GM21528 (cell line): ENCODE measurements at regions not wholly inside any gene's neighbourhood (a gene's known extent, or its start where the extent isn't known, plus 50 kb on each side); places are given as distances from the start of the nearest gene placed in this dataset.

Experiments used
- ATAC-seq: cut with Tn5 transposase; IDR thresholded peaks from one replicate; pipeline ENCODE4 v1.9.1; 2021; ENCODE audit warnings: mild to moderate bottlenecking, moderate library complexity; ENCODE audit not compliant: unreplicated experiment, low FRiP score

DNA sequence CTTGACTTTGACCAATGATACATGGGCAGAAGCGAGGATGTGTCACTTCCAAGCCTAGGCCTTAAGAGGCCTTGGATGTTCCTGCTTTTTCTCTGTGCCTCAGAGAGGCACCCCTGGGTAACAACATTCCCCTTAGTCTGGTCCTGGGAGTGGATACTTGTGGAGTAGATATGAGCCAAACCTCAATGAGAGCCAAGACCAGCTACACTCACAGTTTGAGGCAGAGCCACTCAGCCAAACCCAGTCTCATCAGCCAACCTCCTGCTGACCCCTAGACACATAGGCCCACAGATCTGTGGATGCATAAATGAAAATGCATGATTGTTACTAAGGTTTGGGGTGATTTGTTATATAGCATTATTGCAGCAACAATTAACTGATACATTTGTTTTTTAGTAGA lies 114.2 kb downstream of the ZNF621 start:
- ATAC-seq = no peak

DNA sequence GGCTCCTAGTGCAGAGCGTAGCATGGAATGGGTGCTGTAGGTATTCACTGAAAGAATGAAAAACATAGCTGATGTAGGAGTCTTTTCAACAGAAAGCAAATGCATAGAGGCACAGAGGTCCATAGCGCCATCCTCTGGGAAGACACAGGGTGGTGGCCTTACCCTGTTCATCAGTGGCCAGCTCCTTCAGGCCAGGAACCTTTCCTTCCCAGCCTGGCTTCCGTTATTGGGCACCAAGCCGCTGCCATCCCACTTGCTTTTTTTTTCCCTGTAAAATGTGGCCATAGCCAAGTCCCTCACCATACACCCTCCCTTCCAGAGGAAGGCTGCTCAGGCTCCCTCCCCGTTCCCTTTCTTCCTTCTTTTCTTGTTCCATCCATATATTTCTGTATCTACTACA lies 118.1 kb downstream of the ZNF621 start:
- ATAC-seq = no peak

DNA sequence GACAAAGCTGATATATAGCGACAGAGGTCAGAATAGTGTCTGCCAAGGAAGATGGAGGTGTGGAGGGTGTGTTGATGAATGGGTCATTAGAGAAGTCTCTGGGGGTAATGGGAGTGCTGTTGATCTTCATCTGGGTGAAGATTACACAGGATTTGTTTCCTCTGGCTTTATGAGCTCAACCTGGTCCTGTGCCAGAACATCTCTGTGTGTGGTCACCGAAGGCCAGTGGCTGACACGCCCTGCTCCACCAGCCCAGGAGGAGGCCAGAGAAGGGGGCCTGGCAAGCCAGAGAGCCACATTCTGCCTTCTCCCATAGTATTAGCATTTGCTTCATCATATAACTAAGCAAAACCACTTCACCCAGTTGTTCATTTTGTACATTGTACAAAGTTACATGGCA lies 121.1 kb downstream of the ZNF621 start:
- no peak for ATAC-seq

GRCh38 chr3:40649346-40649745 lies 124.6 kb downstream of the ZNF621 start:
- no peak for ATAC-seq

- no peak for ATAC-seq
These were observed 127.3 kb downstream of the ZNF621 start for GRCh38 chr3:40652072-40652471.

GRCh38 chr3:40653001-40653400 lies 128.2 kb downstream of the ZNF621 start:
- ATAC-seq = no peak

GRCh38 chr3:40653878-40654277 lies 129.1 kb downstream of the ZNF621 start:
- ATAC-seq = no peak

DNA sequence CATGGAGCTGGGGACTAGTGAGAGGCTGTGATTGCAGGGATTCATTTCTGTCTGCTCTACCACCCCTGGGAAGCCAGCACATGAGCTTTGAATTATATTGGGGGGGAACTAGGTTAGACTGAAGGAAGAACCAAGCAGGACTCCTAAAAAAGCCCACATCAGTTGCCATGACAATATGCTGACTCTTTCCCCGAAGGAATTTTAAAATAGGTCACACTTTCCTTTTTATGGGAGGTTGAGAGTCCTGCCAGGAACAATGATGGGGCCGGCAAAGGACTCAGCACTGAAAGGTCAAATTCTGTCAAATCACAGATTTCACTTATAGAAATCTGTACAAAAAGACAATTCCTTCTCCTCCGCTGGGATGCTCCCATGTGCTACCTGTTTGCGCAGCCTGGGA lies 130.8 kb downstream of the ZNF621 start:
- no peak for ATAC-seq

DNA sequence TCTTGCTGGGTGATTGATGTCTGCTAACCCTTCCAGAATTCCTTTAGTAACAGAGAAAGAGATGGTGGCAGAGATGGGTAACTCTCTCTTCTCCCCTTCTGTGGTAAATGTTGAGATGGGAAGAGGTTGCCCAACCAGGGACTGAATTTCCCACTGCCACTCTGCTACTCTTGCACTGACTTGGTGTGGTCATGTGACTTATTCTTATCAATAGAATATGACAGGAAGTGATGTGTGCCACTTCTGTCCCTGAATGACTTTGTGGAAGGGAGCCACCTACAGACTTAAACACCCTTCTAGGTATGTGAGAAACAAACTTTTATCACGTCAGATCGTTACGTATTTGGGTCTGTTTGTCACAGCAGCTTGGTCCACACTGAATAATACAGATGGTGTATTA lies 132.9 kb downstream of the ZNF621 start:
- no peak for ATAC-seq

GRCh38 chr3:40658305-40658704 lies 133.5 kb downstream of the ZNF621 start:
- ATAC-seq = no peak

DNA sequence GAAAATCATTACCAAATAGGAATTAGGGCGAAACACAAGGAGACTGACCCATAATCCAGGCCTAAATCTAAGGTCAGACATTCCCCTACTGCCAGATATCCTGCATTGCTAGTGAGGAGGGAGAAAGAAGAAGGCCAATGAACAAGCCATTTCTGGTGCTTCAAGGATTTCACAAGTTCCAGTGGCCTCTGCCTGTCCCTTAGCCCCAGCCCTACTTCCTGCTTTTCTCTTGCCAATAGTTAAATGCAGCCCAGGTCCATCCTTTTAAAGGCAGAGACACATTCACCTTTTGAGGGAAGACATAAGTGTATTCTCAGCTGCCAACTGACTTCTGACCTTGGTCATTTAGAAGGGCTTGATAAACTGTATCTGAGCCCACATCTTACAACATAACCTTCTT lies 135.8 kb downstream of the ZNF621 start:
- ATAC-seq = no peak

- no peak for ATAC-seq
These were observed 136.5 kb downstream of the ZNF621 start for GRCh38 chr3:40661284-40661683.

GRCh38 chr3:40663280-40663679 lies 138.5 kb downstream of the ZNF621 start:
- no peak for ATAC-seq

DNA sequence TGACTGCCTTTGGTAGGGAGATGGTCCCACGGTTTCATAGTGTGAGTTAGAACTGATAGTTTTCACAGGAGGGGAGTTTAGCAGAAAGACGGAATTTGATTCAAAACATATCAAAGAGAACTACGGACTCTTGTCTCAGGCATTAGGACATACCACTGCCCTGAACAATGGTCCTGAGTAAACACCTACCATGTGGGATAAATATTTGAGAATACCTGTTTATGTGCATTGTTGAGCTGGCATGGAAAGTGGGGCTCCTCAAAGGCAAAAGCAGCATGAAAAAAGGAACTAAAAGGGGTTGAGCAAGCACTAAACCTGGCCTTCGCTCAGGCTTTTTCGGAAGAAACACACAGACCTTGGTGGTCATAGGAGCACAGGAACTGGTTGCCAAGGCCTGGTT lies 144.4 kb downstream of the ZNF621 start:
- no peak for ATAC-seq

DNA sequence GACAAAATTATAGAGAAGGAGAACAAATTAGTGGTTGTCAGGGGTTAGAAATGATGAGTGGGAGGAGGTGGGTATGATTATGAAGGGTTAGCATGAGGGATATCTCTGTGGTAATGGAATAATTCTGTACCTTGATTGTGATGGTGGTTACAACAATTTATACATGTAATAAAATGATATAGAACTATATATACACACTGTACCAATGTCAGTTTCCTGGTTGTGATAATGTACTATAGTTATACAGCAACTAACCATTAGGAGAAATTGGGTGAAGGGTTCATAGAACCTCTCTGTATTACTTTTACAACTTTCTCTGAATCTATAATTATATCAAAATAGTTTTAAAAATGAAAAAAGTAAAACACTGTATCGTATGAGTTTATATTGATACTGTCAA lies 148.1 kb downstream of the ZNF621 start:
- no peak for ATAC-seq

DNA sequence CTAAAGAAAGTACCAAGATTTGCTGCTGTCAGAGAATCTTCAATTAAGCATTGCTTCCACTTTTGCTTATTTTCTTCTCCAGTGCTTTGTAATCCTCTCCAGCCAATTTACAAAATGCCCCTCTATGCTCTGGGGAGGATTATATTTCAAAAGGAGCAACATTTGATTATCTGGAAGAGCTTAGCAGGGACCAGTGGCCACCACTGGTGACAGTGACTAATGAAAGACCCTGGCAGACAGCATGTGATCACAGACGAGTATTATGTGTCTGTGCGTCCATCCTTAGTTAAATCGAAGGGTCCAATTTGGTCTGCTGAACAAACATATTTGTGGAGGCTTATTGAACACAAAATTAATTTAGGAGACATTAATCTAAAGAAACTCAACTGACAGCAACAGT lies 152.6 kb downstream of the ZNF621 start:
- ATAC-seq = no peak

DNA sequence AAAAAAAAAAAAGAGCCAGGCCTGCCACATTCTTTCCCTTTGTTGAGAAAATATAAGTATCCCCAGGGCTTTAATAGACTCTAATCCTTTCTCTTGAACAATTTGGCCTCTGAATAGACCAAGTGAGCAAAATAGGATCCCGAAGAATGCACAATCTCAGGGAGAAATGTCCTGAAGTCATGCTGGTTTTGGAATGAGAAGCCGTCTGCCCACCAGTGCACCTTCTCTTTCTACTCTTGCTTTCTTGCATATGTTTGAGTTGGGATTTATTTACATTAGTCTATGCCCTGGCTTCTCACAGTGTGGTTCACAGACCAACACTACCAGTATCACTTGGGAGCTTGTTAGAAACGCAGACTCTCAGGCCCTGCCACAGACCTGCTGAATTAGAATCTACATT lies 153.0 kb downstream of the ZNF621 start:
- ATAC-seq = no peak

DNA sequence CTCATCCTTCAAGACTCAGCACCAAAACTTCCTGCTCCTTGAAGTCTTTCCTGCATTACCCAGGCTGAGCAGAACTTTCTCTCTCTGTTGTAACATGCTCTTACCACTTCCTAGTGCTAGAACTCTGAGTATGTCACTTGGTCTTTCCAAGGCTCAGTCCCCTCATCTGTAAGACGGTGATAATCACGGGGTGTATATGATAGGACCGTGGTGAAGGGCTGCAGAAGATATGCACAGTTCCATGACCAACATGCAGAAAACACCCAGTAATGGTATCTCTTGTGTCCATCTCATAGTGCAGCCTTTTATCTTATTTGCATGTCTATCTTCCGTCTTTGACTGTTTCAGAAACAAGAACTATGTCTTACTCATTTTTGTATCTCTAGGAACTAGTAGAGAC lies 154.5 kb downstream of the ZNF621 start:
- ATAC-seq = no peak

- ATAC-seq = no peak
These were observed 156.2 kb downstream of the ZNF621 start for GRCh38 chr3:40680685-40681657.

GRCh38 chr3:40681658-40682055 lies 156.9 kb downstream of the ZNF621 start:
- ATAC-seq = no peak

DNA sequence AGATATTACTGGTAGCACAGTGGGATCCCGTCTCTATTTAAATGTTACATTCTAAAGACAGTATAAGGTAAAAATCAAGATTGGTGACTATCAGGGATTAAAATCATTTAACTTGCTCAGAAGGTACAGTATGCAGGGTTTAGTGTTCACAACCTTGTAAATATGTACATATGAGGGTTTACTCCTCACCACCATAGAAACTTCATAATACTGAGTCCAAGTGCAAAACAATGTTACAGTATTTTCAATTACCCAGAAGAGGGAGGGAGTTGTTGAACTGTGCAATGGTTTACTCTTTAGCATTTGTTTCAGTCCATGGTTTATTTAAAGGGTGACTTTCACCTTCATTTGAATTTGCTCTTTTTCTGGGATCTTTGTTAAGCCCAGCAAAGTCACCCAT lies 165.1 kb downstream of the ZNF621 start:
- no peak for ATAC-seq

- ATAC-seq = no peak
These were observed 166.1 kb downstream of the ZNF621 start for GRCh38 chr3:40690749-40691451.
